A549 (cell line): ENCODE measurements at regions not wholly inside any gene's neighbourhood (a gene's known extent, or its start where the extent isn't known, plus 50 kb on each side); places are given as distances from the start of the nearest gene placed in this dataset.

Experiments
- ATAC-seq, 2 experiments: fragments of 200-7000 bp in 1 of 2; fragments of >200 bp in 1 of 2; cut with Nextera tagmentation in 1 of 2; cut with Tn5 transposase in 1 of 2; 3 replicates each; pipeline versions ENCODE4 v1.8.0 to v1.9.1; 2018 to 2020; ENCODE audit warnings: mild to moderate bottlenecking in 1 of 2, moderate library complexity in 1 of 2
- CTCF ChIA-PET: fragments of 300-600 bp; sonication (Branson Sonifier 250); formaldehyde crosslinking; extraction: SDS; loops from one replicate; lab custom pipeline; 2021; ENCODE audit warnings: antibody characterized with exemption, inconsistent platforms; lab: Yijun Ruan, JAX
- POLR2A ChIA-PET: fragments of 350-600 bp; formaldehyde crosslinking; extraction: SDS; loops from one replicate; lab custom pipeline; 2021; ENCODE audit warnings: antibody characterized with exemption, inconsistent platforms; lab: Yijun Ruan, JAX
- DNase-seq, 2 experiments: peaks; one replicate each; pipeline versions ENCODE4 v3.0.0 to v3.0.0-alpha.2; 2011 to 2016; ENCODE audit warnings: low read depth in 1 of 2, low spot score in 1 of 2
- FAIRE-seq: peaks from 2 replicates; lab custom pipeline; 2011; peaks lifted over from hg19 to GRCh38; lab: Jason Lieb, UNC
- H3K27ac ChIP-seq, 2 experiments: fragments of >200 bp; sonication (Bioruptor Twin); formaldehyde crosslinking; 3 replicates each; pipeline ENCODE4 v1.5.1; 2016 to 2017
- H3K4me1 ChIP-seq: fragments of >200 bp; sonication (Bioruptor Twin); formaldehyde crosslinking; 3 replicates; pipeline ENCODE4 v1.6.1; 2016
- H3K4me2 ChIP-seq: fragments of >200 bp; sonication (Bioruptor Twin); formaldehyde crosslinking; 3 replicates; pipeline ENCODE4 v1.6.1; 2016
- H3K4me3 ChIP-seq: fragments of >200 bp; sonication (Bioruptor Twin); formaldehyde crosslinking; 3 replicates; pipeline ENCODE4 v1.5.1; 2016
- H3K9me3 ChIP-seq: fragments of >200 bp; sonication (Bioruptor Twin); formaldehyde crosslinking; 3 replicates; pipeline ENCODE4 v1.6.1; 2016
- CBX2 ChIP-seq: fragments of 200-600 bp; sonication (generic); IDR thresholded peaks from 2 replicates; pipeline ENCODE4 v1.6.1; 2016; ENCODE audit warnings: low read depth, mild to moderate bottlenecking, borderline replicate concordance
- CBX8 ChIP-seq: fragments of 200-600 bp; sonication (generic); IDR thresholded peaks from 2 replicates; pipeline ENCODE4 v1.6.1; 2016
- EP300 ChIP-seq, 2 experiments: fragments of >200 bp; sonication (Bioruptor Twin); formaldehyde crosslinking; IDR thresholded peaks; 2 replicates in 1 of 2; 3 replicates in 1 of 2; pipeline ENCODE4 v1.6.1; 2016 to 2017
- FOSL2 ChIP-seq, 2 experiments: fragments of 450-650 bp in 1 of 2; fragments of >200 bp in 1 of 2; sonication (Bioruptor Twin) in 1 of 2; formaldehyde crosslinking; IDR thresholded peaks; 2 replicates each; pipeline versions ENCODE4 v1.5.0 to v1.6.1; 2016 to 2020; ENCODE audit warnings: mild to moderate bottlenecking in 1 of 2, moderate library complexity in 1 of 2
- GATA3 ChIP-seq: IDR thresholded peaks from 2 replicates; pipeline ENCODE4 v1.6.1; 2012; ENCODE audit warnings: borderline replicate concordance
- HOXB13 ChIP-seq: fragments of 250-450 bp; sonication (Bioruptor Pico); IDR thresholded peaks from 2 replicates; pipeline ENCODE4 v1.5.0; 2020; ENCODE audit warnings: low read depth, mild to moderate bottlenecking, moderate library complexity
- HOXB5 ChIP-seq: fragments of 250-450 bp; sonication (Bioruptor Pico); IDR thresholded peaks from 2 replicates; pipeline ENCODE4 v1.5.0; 2020; ENCODE audit warnings: mild to moderate bottlenecking, moderate library complexity
- KDM5A ChIP-seq: fragments of 200-600 bp; sonication (generic); IDR thresholded peaks from 2 replicates; pipeline ENCODE4 v1.6.1; 2016; ENCODE audit warnings: antibody characterized with exemption, mild to moderate bottlenecking
- MAFK ChIP-seq: fragments of 450-650 bp; IDR thresholded peaks from 2 replicates; pipeline ENCODE4 v1.6.1; 2014; ENCODE audit not compliant: partially characterized antibody
- MAZ ChIP-seq: fragments of 150-350 bp; IDR thresholded peaks from 2 replicates; pipeline ENCODE4 v1.6.1; 2014; ENCODE audit warnings: antibody characterized with exemption, low read depth, low read length, borderline replicate concordance
- MYC ChIP-seq: IDR thresholded peaks from 2 replicates; pipeline ENCODE4 v1.6.1; 2012; ENCODE audit warnings: mild to moderate bottlenecking, inconsistent platforms, low read length, improper control_type of control experiment, borderline replicate concordance
- NR3C1 ChIP-seq: fragments of >200 bp; sonication (Bioruptor Twin); formaldehyde crosslinking; IDR thresholded peaks from 3 replicates; pipeline ENCODE4 v1.6.1; 2017
- PHF8 ChIP-seq: fragments of 200-600 bp; sonication (generic); IDR thresholded peaks from 2 replicates; pipeline ENCODE4 v1.6.1; 2016; ENCODE audit warnings: low read depth, mild to moderate bottlenecking, antibody characterized with exemption, moderate library complexity, borderline replicate concordance
- POLR2AphosphoS2 ChIP-seq: conservative IDR thresholded peaks from 2 replicates; pipeline ENCODE4 v1.6.1; 2012; ENCODE audit warnings: low read length, improper control_type of control experiment, inconsistent platforms
- RFX5 ChIP-seq: fragments of 450-650 bp; IDR thresholded peaks from 2 replicates; pipeline ENCODE4 v1.7.1; 2014; ENCODE audit warnings: antibody characterized with exemption, mild to moderate bottlenecking, moderate library complexity
- RNF2 ChIP-seq: fragments of 200-600 bp; sonication (generic); IDR thresholded peaks from 2 replicates; pipeline ENCODE4 v1.6.1; 2016; ENCODE audit warnings: low read depth, mild to moderate bottlenecking, antibody characterized with exemption, moderate library complexity, borderline replicate concordance
- SREBF2 ChIP-seq: fragments of 450-650 bp; IDR thresholded peaks from 2 replicates; pipeline ENCODE4 v1.6.1; 2014; ENCODE audit warnings: mild to moderate bottlenecking, moderate library complexity
- TFCP2L1 ChIP-seq: fragments of 250-450 bp; sonication (Bioruptor Pico); IDR thresholded peaks from 2 replicates; pipeline ENCODE4 v1.5.0; 2021; ENCODE audit warnings: mild to moderate bottlenecking
- ZFP36 ChIP-seq: fragments of 450-650 bp; IDR thresholded peaks from 2 replicates; pipeline ENCODE4 v1.6.1; 2014; ENCODE audit warnings: borderline replicate concordance; ENCODE audit not compliant: partially characterized antibody
- ZNF302 ChIP-seq: fragments of 250-450 bp; sonication (Bioruptor Pico); IDR thresholded peaks from 2 replicates; pipeline ENCODE4 v1.9.0; 2021; ENCODE audit warnings: inconsistent platforms, mild to moderate bottlenecking, moderate library complexity
- ZSCAN20 ChIP-seq: fragments of 250-450 bp; sonication (Bioruptor Pico); IDR thresholded peaks from 2 replicates; pipeline ENCODE4 v1.8.0; 2022; ENCODE audit warnings: mild to moderate bottlenecking, moderate library complexity
- WGBS: methylation state at CpG from one replicate; pipeline ENCODE4 v1.1.6; 2017; ENCODE audit errors: missing lambda C conversion rate; 5-methylcytosine and 5-hydroxymethylcytosine counted together
- TF ChIP-seq, protein P1 (sequence below): IDR thresholded peaks from 2 replicates; pipeline ENCODE4 v1.6.1; 2012
- TF ChIP-seq, protein P2 (sequence below): IDR thresholded peaks from 2 replicates; pipeline ENCODE4 v1.6.1; 2012; ENCODE audit warnings: low read depth, borderline replicate concordance
- TF ChIP-seq, protein P3 (sequence below): fragments of >200 bp; sonication (Bioruptor Twin); formaldehyde crosslinking; IDR thresholded peaks from 2 replicates; pipeline ENCODE4 v1.6.1; 2016
- TF ChIP-seq, protein P4 (sequence below): IDR thresholded peaks from 2 replicates; pipeline ENCODE4 v1.6.1; 2012
- TF ChIP-seq, protein P5 (sequence below): fragments of 250-450 bp; sonication (Bioruptor Pico); IDR thresholded peaks from 2 replicates; pipeline ENCODE4 v1.5.0; 2021; ENCODE audit warnings: mild to moderate bottlenecking, moderate library complexity, borderline replicate concordance
- TF ChIP-seq, protein P6 (sequence below): fragments of >200 bp; sonication (Bioruptor Twin); formaldehyde crosslinking; IDR thresholded peaks from 3 replicates; pipeline ENCODE4 v1.5.1; 2016
- TF ChIP-seq, protein P7 (sequence below): fragments of >200 bp; sonication (Bioruptor Twin); formaldehyde crosslinking; IDR thresholded peaks from 3 replicates; pipeline ENCODE4 v1.6.1; 2016
- TF ChIP-seq, protein P8 (sequence below): fragments of 250-450 bp; sonication (Bioruptor Pico); IDR thresholded peaks from 2 replicates; pipeline ENCODE4 v1.5.0; 2020; ENCODE audit warnings: low read depth, mild to moderate bottlenecking, moderate library complexity

DNA sequence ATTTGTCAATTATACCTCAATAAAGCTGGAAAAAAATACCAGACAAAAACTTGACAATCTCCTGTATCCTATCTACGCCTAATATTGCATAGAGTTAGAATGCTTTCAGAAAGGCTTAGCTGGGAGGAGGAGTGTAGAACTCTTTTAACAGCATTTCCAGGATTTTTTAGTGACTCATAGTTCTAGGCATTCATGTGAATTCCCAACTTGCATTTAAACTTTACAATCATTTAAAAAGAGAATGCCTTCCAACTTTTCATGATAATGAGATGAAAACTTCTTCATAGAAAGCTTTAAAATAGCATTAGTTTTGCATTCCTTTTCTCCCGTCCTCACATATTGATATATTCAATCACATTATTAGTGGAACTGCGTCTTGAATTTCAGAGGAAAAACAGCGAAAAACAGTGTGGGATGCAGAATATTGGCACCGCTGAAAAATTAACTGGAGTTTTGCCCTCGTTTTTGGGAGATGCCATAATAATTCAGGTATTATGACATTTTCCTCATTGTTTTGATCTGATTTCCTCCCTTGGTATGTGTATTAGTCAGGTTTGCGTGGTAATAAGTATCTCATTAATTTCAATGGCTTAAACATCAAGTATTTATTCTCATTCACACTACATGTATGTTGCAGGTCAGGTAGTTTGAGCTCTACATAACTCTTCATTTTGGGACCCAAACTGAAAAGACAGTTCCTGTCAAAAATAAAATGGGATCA lies 293.2 kb upstream of the FIGN start:
- H3K4me3 ChIP-seq: no peak overlapping the region
- no peaks in the 10 kb centered on the region for H3K9me3 ChIP-seq
- DNase-seq: no peak
- no peak overlapping the region for H3K27ac ChIP-seq
- ChIA-PET CTCF (no interaction called here), POLR2A (no interaction called here)
- no peaks in the 10 kb centered on the region for H3K4me1 ChIP-seq
- no peak for TF ChIP-seq KDM5A
- TF ChIP-seq SREBF2: no peak
- TF ChIP-seq ZSCAN20 (CRISPR knock-in tag): no peak
- TF ChIP-seq HOXB13 (CRISPR knock-in tag): no peak
- no peak for TF ChIP-seq EP300 (IDR thresholded peaks at IDR 0.05)
- TF ChIP-seq FOSL2 (IDR thresholded peaks at IDR 0.05): no peak
- no peak for TF ChIP-seq FOSL2 (CRISPR knock-in tag; IDR thresholded peaks at IDR 0.05)
- no peak for TF ChIP-seq GATA3
- TF ChIP-seq, protein P1, sequence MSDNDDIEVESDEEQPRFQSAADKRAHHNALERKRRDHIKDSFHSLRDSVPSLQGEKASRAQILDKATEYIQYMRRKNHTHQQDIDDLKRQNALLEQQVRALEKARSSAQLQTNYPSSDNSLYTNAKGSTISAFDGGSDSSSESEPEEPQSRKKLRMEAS: no peak
- TF ChIP-seq NR3C1: no peak
- TF ChIP-seq, protein P2, sequence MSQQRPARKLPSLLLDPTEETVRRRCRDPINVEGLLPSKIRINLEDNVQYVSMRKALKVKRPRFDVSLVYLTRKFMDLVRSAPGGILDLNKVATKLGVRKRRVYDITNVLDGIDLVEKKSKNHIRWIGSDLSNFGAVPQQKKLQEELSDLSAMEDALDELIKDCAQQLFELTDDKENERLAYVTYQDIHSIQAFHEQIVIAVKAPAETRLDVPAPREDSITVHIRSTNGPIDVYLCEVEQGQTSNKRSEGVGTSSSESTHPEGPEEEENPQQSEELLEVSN: no peak
- TF ChIP-seq RNF2: no peak
- no peak for TF ChIP-seq HOXB5 (CRISPR knock-in tag)
- TF ChIP-seq, protein P3, sequence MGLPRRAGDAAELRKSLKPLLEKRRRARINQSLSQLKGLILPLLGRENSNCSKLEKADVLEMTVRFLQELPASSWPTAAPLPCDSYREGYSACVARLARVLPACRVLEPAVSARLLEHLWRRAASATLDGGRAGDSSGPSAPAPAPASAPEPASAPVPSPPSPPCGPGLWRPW: no peak
- no peak for TF ChIP-seq TFCP2L1
- TF ChIP-seq, protein P4, sequence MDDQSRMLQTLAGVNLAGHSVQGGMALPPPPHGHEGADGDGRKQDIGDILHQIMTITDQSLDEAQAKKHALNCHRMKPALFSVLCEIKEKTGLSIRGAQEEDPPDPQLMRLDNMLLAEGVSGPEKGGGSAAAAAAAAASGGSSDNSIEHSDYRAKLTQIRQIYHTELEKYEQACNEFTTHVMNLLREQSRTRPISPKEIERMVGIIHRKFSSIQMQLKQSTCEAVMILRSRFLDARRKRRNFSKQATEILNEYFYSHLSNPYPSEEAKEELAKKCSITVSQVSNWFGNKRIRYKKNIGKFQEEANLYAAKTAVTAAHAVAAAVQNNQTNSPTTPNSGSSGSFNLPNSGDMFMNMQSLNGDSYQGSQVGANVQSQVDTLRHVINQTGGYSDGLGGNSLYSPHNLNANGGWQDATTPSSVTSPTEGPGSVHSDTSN: no peak
- TF ChIP-seq MAZ: no peak
- TF ChIP-seq ZFP36: no peak
- FAIRE-seq: no peak
- no peak for ATAC-seq
- 70% methylated on average over 7 of the region's 7 CpGs for WGBS
- H3K4me2 ChIP-seq: no peak overlapping the region

DNA sequence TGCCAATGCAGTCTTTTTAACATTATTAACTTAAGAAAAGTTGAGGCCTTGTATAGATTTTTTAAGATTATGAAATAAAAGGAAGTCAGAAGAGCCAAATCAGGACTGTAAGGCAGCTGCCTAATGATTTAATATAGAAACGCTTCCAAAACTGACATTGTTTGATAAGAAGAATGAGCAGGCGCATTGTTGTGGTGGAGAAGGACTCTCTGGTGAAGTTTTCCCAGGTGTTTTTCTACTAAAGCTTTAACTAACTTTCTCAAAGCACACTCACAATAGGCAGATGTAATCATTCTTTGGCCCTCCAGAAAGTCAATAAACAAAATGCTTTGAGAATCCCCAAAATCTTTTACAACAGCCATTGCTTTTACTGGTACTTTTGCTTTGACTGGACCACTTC lies 288.6 kb upstream of the FIGN start:
- CTCF ChIA-PET: interaction anchor here (1.4 kb wide), 1 partner anchor 10 kb away, joined by 4 read pairs; no protein-coding TSS in a partner anchor
- TF ChIP-seq, protein P5, sequence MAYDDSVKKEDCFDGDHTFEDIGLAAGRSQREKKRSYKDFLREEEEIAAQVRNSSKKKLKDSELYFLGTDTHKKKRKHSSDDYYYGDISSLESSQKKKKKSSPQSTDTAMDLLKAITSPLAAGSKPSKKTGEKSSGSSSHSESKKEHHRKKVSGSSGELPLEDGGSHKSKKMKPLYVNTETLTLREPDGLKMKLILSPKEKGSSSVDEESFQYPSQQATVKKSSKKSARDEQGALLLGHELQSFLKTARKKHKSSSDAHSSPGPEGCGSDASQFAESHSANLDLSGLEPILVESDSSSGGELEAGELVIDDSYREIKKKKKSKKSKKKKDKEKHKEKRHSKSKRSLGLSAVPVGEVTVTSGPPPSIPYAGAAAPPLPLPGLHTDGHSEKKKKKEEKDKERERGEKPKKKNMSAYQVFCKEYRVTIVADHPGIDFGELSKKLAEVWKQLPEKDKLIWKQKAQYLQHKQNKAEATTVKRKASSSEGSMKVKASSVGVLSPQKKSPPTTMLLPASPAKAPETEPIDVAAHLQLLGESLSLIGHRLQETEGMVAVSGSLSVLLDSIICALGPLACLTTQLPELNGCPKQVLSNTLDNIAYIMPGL (CRISPR knock-in tag): no peak
- TF ChIP-seq ZNF302 (CRISPR knock-in tag) (no peak), SREBF2 (no peak), HOXB5 (CRISPR knock-in tag) (no peak), ZSCAN20 (CRISPR knock-in tag) (no peak), MAFK (no peak), CBX8 (no peak), ZFP36 (no peak), CBX2 (no peak), POLR2AphosphoS2 (no peak), FOSL2 (IDR thresholded peaks at IDR 0.05) (no peak), FOSL2 (CRISPR knock-in tag; IDR thresholded peaks at IDR 0.05) (no peak), TFCP2L1 (no peak), MYC (no peak), PHF8 (no peak), RFX5 (no peak)
- TF ChIP-seq, protein P6, sequence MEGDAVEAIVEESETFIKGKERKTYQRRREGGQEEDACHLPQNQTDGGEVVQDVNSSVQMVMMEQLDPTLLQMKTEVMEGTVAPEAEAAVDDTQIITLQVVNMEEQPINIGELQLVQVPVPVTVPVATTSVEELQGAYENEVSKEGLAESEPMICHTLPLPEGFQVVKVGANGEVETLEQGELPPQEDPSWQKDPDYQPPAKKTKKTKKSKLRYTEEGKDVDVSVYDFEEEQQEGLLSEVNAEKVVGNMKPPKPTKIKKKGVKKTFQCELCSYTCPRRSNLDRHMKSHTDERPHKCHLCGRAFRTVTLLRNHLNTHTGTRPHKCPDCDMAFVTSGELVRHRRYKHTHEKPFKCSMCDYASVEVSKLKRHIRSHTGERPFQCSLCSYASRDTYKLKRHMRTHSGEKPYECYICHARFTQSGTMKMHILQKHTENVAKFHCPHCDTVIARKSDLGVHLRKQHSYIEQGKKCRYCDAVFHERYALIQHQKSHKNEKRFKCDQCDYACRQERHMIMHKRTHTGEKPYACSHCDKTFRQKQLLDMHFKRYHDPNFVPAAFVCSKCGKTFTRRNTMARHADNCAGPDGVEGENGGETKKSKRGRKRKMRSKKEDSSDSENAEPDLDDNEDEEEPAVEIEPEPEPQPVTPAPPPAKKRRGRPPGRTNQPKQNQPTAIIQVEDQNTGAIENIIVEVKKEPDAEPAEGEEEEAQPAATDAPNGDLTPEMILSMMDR: no peak
- TF ChIP-seq, protein P7, sequence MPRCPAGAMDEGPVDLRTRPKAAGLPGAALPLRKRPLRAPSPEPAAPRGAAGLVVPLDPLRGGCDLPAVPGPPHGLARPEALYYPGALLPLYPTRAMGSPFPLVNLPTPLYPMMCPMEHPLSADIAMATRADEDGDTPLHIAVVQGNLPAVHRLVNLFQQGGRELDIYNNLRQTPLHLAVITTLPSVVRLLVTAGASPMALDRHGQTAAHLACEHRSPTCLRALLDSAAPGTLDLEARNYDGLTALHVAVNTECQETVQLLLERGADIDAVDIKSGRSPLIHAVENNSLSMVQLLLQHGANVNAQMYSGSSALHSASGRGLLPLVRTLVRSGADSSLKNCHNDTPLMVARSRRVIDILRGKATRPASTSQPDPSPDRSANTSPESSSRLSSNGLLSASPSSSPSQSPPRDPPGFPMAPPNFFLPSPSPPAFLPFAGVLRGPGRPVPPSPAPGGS: no peak
- TF ChIP-seq, protein P8, sequence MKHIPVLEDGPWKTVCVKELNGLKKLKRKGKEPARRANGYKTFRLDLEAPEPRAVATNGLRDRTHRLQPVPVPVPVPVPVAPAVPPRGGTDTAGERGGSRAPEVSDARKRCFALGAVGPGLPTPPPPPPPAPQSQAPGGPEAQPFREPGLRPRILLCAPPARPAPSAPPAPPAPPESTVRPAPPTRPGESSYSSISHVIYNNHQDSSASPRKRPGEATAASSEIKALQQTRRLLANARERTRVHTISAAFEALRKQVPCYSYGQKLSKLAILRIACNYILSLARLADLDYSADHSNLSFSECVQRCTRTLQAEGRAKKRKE (CRISPR knock-in tag): no peak

More for the DNA sequence above, 288.6 kb upstream of the FIGN start:
- H3K27ac ChIP-seq: no peak overlapping the region
- FAIRE-seq: no peak
- POLR2A ChIA-PET: no interaction called here
- H3K9me3 ChIP-seq: no peaks in the 10 kb centered on the region
- no peak for DNase-seq
- no peak for ATAC-seq
- H3K4me3 ChIP-seq: no peak overlapping the region
- WGBS: 92% methylated on average over 2 of the region's 2 CpGs
- no peak overlapping the region for H3K4me2 ChIP-seq
- H3K4me1 ChIP-seq: no peaks in the 10 kb centered on the region
